HG03039 (cell line): ENCODE measurements at regions not wholly inside any gene's neighbourhood (a gene's known extent, or its start where the extent isn't known, plus 50 kb on each side); places are given as distances from the start of the nearest gene placed in this dataset.
"Not testable (repeated sequence)": the region's sequence is repeated elsewhere in the genome, so short reads cannot be mapped to it uniquely, and the experiment has no call there.

Experiments used
- ATAC-seq: cut with Tn5 transposase; IDR thresholded peaks from one replicate; pipeline ENCODE4 v1.9.1; 2021; ENCODE audit warnings: mild to moderate bottlenecking, moderate library complexity; ENCODE audit not compliant: unreplicated experiment

GRCh38 chr12:126049501-126049900 lies 984.3 kb downstream of the AACS start:
- ATAC-seq: not testable (repeated sequence)

GRCh38 chr12:126051611-126052107 lies 986.4 kb downstream of the AACS start:
- no peak for ATAC-seq

- no peak for ATAC-seq
These were observed 990.3 kb downstream of the AACS start for GRCh38 chr12:126055521-126055920.

- ATAC-seq: no peak
These were observed 996.5 kb downstream of the AACS start for GRCh38 chr12:126061777-126062176.

- ATAC-seq: no peak
These were observed 998.8 kb downstream of the AACS start for GRCh38 chr12:126064028-126064427.

GRCh38 chr12:126067626-126068329 lies 1002.5 kb downstream of the AACS start:
- ATAC-seq: no peak

GRCh38 chr12:126069549-126070165 lies 1004.4 kb downstream of the AACS start:
- no peak for ATAC-seq

- no peak for ATAC-seq
These were observed 1011.3 kb downstream of the AACS start for GRCh38 chr12:126076515-126076914.

- no peak for ATAC-seq
These were observed 1018.7 kb downstream of the AACS start for GRCh38 chr12:126083926-126084325.

GRCh38 chr12:126084480-126084879 lies 1019.2 kb downstream of the AACS start:
- no peak for ATAC-seq

GRCh38 chr12:126086242-126086641 lies 1021.0 kb downstream of the AACS start:
- ATAC-seq: no peak

- no peak for ATAC-seq
These were observed 1022.5 kb downstream of the AACS start for GRCh38 chr12:126087692-126088091.

- ATAC-seq: no peak
These were observed 1028.7 kb downstream of the AACS start for GRCh38 chr12:126093908-126094307.

- no peak for ATAC-seq
These were observed 1030.7 kb downstream of the AACS start for GRCh38 chr12:126095748-126096510.

- ATAC-seq: no peak
These were observed 1041.5 kb downstream of the AACS start for GRCh38 chr12:126106706-126107105.

- no peak for ATAC-seq
These were observed 1042.4 kb downstream of the AACS start for GRCh38 chr12:126107659-126108058.

- no peak for ATAC-seq
These were observed 1043.0 kb downstream of the AACS start for GRCh38 chr12:126108247-126108646.

- ATAC-seq: no peak
These were observed 1046.9 kb downstream of the AACS start for GRCh38 chr12:126112141-126112540.

GRCh38 chr12:126112849-126113248 lies 1047.6 kb downstream of the AACS start:
- no peak for ATAC-seq

GRCh38 chr12:126114441-126114840 lies 1049.2 kb downstream of the AACS start:
- no peak for ATAC-seq

GRCh38 chr12:126117502-126117901 lies 1052.3 kb downstream of the AACS start:
- ATAC-seq: no peak

- no peak for ATAC-seq
These were observed 1074.1 kb downstream of the AACS start for GRCh38 chr12:126139355-126139754.
